MM.1S (cell line): ENCODE measurements at regions not wholly inside any gene's neighbourhood (a gene's known extent, or its start where the extent isn't known, plus 50 kb on each side); places are given as distances from the start of the nearest gene placed in this dataset.

Experiments
- EZH2 ChIP-seq: fragments of 300-600 bp; sonication (generic); optimal IDR thresholded peaks from 2 replicates; pipeline ENCODE3; 2017; ENCODE audit warnings: low read depth, mild to moderate bottlenecking, antibody characterized with exemption, low read length, mixed read lengths
- EZH2phosphoT487 ChIP-seq: fragments of 300-600 bp; sonication (generic); IDR thresholded peaks from 2 replicates; pipeline ENCODE4 v1.6.1; 2018; ENCODE audit warnings: antibody characterized with exemption, low read length

DNA sequence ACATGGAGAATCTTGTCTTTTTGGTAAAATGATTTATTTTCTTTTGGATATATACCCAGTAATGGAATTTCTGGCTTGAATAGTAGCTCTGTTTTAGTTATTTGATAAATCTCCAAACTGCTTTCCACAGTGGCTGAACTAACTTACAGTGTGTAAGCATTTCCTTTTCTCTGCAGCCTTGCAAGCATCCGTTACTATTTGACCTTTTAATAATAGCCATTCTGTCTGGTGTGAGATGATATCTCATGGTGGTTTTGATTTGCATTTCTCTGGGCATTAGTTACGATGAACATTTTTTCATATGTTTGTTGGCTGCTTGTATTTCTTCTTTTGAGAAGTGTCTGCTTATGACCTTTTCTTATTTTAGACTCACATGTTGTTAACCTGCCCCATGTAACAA lies 190.2 kb downstream of the GALR1 start:
- no peak for TF ChIP-seq EZH2
- TF ChIP-seq EZH2phosphoT487, result no peak
